ENCODE measurements at regions not wholly inside any gene's neighbourhood (a gene's known extent, or its start where the extent isn't known, plus 50 kb on each side); places are given as distances from the start of the nearest gene placed in this dataset.

DNA sequence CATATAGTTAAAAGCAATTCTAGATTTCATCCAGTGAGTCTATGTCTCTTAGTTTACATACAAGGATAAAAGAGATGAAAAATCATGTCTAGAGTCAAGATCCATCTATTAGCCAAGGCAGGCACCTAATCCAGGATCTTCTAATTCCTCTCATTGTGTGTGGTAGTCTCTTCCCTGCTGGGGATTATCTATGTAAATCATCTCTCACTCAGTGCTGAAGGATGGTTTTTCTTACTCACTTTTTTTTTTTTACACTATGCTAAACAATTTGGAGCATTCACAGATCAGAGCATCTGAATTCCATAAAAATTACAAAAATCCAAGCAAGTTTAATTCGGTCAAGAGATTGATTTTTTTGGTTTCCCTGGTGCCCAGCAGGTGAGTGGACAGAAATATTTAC lies 154.9 kb upstream of the GDNF start:
- TF ChIP-seq, protein P1, sequence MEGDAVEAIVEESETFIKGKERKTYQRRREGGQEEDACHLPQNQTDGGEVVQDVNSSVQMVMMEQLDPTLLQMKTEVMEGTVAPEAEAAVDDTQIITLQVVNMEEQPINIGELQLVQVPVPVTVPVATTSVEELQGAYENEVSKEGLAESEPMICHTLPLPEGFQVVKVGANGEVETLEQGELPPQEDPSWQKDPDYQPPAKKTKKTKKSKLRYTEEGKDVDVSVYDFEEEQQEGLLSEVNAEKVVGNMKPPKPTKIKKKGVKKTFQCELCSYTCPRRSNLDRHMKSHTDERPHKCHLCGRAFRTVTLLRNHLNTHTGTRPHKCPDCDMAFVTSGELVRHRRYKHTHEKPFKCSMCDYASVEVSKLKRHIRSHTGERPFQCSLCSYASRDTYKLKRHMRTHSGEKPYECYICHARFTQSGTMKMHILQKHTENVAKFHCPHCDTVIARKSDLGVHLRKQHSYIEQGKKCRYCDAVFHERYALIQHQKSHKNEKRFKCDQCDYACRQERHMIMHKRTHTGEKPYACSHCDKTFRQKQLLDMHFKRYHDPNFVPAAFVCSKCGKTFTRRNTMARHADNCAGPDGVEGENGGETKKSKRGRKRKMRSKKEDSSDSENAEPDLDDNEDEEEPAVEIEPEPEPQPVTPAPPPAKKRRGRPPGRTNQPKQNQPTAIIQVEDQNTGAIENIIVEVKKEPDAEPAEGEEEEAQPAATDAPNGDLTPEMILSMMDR (IDR thresholded peaks at IDR 0.05), result no peak
- TF ChIP-seq EP300 (IDR thresholded peaks at IDR 0.05) (no peak), POLR2A (IDR thresholded peaks at IDR 0.05) (no peak), POLR2AphosphoS5 (IDR thresholded peaks at IDR 0.05) (no peak)
